ENCODE measurements at regions not wholly inside any gene's neighbourhood (a gene's known extent, or its start where the extent isn't known, plus 50 kb on each side); places are given as distances from the start of the nearest gene placed in this dataset.

DNA sequence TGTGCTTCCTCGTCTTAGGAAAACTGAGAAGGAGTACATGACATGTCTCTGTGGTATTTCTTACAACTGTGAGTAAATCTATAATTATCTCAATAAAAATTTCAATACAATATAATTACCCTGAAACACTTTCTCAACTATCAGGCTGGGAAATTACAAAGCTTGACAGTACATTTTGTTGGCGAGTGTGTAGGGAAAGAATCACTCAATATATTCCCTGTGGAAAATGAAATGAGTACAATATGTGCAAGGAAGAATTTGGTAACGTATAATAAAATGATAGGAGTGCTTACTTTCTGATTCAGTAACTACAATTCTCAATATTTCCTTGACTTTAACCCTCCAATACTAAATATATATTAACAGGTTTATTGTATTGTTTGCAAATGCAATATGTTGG, 818.2 kb upstream of the CADM2 start:
- Histone ChIP-seq H3K36me3 (ENCODE audit: insufficient read depth, low read length) (no peaks in the 10 kb centered on the region), H3K9me3 (ENCODE audit: low read length) (no peaks in the 10 kb centered on the region), H3K27me3 (ENCODE audit: insufficient read depth, low read depth, low read length) (no peaks in the 10 kb centered on the region), H4K20me1 (ENCODE audit: insufficient read depth) (no peaks in the 10 kb centered on the region), H3K27ac (ENCODE audit: low read length) (no peak overlapping the region), H3K4me3 (ENCODE audit: low read length) (no peak overlapping the region), H3K4me2 (ENCODE audit: low read length) (no peak overlapping the region), H3K9ac (ENCODE audit: low read length) (no peak overlapping the region), H3K79me2 (replicated peaks; ENCODE audit: insufficient read depth, low read length) (no peaks in the 10 kb centered on the region), H3K9me2 (ENCODE audit: insufficient read depth, low read length) (no peaks in the 10 kb centered on the region), H2AFZ (ENCODE audit: low read depth, low read length) (no peak overlapping the region), H3F3A (ENCODE audit: insufficient read depth, low read length, poor library complexity, severe bottlenecking) (no peaks in the 10 kb centered on the region)
- TF ChIP-seq EP300 (conservative IDR thresholded peaks at IDR 0.05; ENCODE audit: poor library complexity, severe bottlenecking), result no peak
- TF ChIP-seq, protein P1, sequence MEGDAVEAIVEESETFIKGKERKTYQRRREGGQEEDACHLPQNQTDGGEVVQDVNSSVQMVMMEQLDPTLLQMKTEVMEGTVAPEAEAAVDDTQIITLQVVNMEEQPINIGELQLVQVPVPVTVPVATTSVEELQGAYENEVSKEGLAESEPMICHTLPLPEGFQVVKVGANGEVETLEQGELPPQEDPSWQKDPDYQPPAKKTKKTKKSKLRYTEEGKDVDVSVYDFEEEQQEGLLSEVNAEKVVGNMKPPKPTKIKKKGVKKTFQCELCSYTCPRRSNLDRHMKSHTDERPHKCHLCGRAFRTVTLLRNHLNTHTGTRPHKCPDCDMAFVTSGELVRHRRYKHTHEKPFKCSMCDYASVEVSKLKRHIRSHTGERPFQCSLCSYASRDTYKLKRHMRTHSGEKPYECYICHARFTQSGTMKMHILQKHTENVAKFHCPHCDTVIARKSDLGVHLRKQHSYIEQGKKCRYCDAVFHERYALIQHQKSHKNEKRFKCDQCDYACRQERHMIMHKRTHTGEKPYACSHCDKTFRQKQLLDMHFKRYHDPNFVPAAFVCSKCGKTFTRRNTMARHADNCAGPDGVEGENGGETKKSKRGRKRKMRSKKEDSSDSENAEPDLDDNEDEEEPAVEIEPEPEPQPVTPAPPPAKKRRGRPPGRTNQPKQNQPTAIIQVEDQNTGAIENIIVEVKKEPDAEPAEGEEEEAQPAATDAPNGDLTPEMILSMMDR (IDR thresholded peaks at IDR 0.05; ENCODE audit: poor library complexity, severe bottlenecking), result no peak
- TF ChIP-seq POLR2AphosphoS5 (IDR thresholded peaks at IDR 0.05), result no peak
- TF ChIP-seq EZH2 (IDR thresholded peaks at IDR 0.05; ENCODE audit: borderline replicate concordance, insufficient read depth, low read length, poor library complexity, severe bottlenecking), result no peak
- no peak for TF ChIP-seq RAD21 (conservative IDR thresholded peaks at IDR 0.05)
- no peak for TF ChIP-seq MXI1 (conservative IDR thresholded peaks at IDR 0.05; ENCODE audit: poor library complexity, severe bottlenecking)
- TF ChIP-seq, protein P2, sequence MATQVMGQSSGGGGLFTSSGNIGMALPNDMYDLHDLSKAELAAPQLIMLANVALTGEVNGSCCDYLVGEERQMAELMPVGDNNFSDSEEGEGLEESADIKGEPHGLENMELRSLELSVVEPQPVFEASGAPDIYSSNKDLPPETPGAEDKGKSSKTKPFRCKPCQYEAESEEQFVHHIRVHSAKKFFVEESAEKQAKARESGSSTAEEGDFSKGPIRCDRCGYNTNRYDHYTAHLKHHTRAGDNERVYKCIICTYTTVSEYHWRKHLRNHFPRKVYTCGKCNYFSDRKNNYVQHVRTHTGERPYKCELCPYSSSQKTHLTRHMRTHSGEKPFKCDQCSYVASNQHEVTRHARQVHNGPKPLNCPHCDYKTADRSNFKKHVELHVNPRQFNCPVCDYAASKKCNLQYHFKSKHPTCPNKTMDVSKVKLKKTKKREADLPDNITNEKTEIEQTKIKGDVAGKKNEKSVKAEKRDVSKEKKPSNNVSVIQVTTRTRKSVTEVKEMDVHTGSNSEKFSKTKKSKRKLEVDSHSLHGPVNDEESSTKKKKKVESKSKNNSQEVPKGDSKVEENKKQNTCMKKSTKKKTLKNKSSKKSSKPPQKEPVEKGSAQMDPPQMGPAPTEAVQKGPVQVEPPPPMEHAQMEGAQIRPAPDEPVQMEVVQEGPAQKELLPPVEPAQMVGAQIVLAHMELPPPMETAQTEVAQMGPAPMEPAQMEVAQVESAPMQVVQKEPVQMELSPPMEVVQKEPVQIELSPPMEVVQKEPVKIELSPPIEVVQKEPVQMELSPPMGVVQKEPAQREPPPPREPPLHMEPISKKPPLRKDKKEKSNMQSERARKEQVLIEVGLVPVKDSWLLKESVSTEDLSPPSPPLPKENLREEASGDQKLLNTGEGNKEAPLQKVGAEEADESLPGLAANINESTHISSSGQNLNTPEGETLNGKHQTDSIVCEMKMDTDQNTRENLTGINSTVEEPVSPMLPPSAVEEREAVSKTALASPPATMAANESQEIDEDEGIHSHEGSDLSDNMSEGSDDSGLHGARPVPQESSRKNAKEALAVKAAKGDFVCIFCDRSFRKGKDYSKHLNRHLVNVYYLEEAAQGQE (IDR thresholded peaks at IDR 0.05; ENCODE audit: borderline replicate concordance), result no peak
- no peak for TF ChIP-seq TAF1 (IDR thresholded peaks at IDR 0.05; ENCODE audit: low read depth)
- TF ChIP-seq SMC3 (conservative IDR thresholded peaks at IDR 0.05; ENCODE audit: poor library complexity), result no peak

DNA sequence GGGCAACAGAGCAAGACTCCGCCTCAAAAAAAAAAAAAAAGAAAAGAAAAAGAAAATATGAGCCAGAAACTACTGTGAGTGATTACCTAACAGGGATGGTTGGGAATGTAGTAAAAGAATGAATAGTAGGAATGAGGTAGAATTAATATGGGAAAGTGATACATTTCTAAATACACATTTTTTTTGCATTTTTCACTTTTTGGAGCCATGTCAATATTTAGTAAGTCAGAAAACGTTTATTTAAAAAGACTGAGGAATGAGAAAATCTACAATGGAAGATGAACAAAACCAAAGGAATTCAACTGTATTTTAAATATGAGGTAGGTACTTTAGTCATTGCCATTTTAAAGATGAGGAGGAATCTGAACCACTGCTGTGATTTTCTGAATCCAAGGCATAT, 817.2 kb upstream of the CADM2 start:
- Histone ChIP-seq H3K27me3 (ENCODE audit: insufficient read depth, low read depth, low read length) (no peaks in the 10 kb centered on the region), H3K27ac (ENCODE audit: low read length) (no peak overlapping the region), H3K36me3 (ENCODE audit: insufficient read depth, low read length) (no peaks in the 10 kb centered on the region), H3K4me3 (ENCODE audit: low read length) (no peak overlapping the region), H3K9me2 (ENCODE audit: insufficient read depth, low read length) (no peaks in the 10 kb centered on the region), H3K9ac (ENCODE audit: low read length) (no peak overlapping the region), H3K79me2 (replicated peaks; ENCODE audit: insufficient read depth, low read length) (no peaks in the 10 kb centered on the region), H3K9me3 (ENCODE audit: low read length) (no peaks in the 10 kb centered on the region), H3K4me2 (ENCODE audit: low read length) (no peak overlapping the region), H3F3A (ENCODE audit: insufficient read depth, low read length, poor library complexity, severe bottlenecking) (no peaks in the 10 kb centered on the region), H4K20me1 (ENCODE audit: insufficient read depth) (no peaks in the 10 kb centered on the region), H2AFZ (ENCODE audit: low read depth, low read length) (no peak overlapping the region)
- TF ChIP-seq SMC3 (conservative IDR thresholded peaks at IDR 0.05; ENCODE audit: poor library complexity) (no peak), MXI1 (conservative IDR thresholded peaks at IDR 0.05; ENCODE audit: poor library complexity, severe bottlenecking) (no peak), TAF1 (IDR thresholded peaks at IDR 0.05; ENCODE audit: low read depth) (no peak), EP300 (conservative IDR thresholded peaks at IDR 0.05; ENCODE audit: poor library complexity, severe bottlenecking) (no peak), EZH2 (IDR thresholded peaks at IDR 0.05; ENCODE audit: borderline replicate concordance, insufficient read depth, low read length, poor library complexity, severe bottlenecking) (no peak), RAD21 (conservative IDR thresholded peaks at IDR 0.05) (no peak), POLR2AphosphoS5 (IDR thresholded peaks at IDR 0.05) (no peak)
- TF ChIP-seq, protein P1 (IDR thresholded peaks at IDR 0.05; ENCODE audit: poor library complexity, severe bottlenecking), result no peak
- TF ChIP-seq, protein P2 (IDR thresholded peaks at IDR 0.05; ENCODE audit: borderline replicate concordance), result no peak
